ENCODE measurements at regions not wholly inside any gene's neighbourhood (a gene's known extent, or its start where the extent isn't known, plus 50 kb on each side); places are given as distances from the start of the nearest gene placed in this dataset.

DNA sequence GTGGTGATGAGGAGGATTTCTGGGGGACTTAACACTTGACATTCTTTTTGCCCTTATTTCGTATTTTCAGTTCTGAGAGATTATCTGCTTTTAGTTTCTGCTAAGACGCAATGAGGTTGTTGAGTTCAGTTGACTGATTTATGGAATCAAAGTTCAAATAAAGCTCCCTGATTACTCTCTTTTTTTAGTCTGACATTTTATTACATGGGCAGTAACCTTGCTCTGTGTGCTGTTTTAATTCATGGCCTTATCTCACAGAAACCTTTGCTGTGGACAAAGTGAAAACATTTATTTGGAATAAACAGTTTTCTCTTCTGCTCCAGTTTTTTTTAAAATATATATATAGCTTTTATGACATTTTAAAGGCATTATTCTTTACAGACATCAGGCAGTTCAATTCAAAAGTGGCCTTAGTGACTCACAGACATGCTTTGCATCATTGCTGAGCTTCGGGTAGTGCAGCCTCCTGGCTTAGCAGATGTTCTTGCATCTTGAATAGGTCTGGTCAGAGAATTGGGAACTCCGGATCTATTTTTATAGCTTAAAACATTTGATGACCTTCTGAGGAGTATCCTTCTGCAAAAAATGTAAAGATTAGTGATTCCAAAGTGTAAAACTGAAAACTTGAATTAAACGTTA is 162.9 kb downstream of the FAM170A start:
- DNase-seq = no peak

DNA sequence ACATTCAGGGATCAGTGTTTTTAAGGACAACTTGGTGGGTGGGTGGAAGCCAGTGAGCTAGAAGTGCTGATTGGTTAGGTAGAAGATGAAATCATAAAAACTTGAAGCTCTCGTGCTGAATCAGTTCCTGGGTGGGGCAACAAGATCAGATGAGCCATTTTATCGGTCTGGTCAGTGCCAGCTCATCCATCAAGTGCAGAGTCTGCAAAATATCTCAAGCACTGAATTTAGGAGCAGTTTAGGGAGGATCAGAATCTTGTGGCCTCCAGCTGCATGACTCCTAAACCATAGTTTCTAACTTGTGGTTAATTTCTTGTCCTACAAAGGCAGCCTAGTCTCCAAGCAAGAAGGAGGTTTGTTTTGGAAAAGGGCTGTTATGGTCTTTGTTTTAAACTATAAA is 166.4 kb downstream of the FAM170A start:
- no peak for DNase-seq

DNA sequence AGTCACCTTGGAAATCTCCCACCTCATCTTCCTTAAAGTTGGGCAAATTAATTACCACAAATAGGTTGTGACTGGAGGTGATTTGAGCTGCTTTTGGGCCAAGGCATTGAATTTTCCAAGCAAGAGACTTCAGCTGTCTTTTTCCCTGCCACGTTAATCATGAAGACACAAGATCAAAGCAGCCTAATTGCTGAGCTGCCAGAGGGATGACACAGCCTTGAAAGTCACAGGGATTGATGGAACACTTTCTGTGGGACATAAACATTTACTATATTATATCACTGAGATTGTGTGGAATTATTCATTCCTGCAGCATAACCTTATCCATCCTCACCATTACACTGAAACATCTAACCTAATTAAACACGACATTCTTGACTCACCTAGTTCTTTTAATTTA is 172.2 kb downstream of the FAM170A start:
- no peak for DNase-seq

- no peak for DNase-seq
Measured at GRCh38 chr5:119808024-119808423, 178.7 kb downstream of the FAM170A start.

DNA sequence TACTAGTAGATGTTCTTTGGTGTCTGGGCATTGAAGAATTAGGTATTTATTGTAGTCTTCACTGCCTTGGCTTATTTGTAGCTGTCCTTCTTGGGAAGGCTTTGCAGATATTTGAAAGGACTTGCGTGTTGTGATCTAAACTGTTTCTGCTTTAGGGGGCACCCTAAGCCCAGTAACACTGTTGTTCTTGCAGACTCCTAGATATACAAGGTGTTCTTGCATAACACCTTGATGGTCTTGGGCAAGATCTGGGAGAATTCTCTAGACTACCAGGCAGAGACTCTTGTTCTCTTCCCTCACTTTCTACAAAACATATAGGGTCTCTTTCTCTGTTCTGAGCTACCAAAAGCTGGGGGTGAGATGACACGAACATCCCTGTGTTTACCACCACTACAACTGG is 179.1 kb downstream of the FAM170A start:
- no peak for DNase-seq

DNA sequence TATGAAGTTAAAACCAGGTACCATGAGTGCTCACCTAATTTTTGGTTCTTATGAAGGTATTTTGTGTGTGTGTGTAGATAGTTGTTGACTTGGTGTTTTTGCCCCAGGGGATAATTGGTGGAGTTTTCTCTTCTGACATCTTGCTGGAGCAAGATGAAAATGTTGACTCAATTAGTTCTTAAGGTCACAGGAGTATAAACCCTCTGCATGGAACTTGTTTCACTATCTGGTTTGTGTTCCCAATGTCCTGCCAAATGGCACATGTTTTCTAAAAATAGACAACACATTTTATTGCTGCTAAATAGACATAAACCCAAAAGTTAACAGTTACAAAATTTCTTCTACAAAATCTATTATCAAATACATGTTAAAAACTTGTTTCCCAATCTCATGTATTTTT is 180.9 kb downstream of the FAM170A start:
- no peak for DNase-seq

DNA sequence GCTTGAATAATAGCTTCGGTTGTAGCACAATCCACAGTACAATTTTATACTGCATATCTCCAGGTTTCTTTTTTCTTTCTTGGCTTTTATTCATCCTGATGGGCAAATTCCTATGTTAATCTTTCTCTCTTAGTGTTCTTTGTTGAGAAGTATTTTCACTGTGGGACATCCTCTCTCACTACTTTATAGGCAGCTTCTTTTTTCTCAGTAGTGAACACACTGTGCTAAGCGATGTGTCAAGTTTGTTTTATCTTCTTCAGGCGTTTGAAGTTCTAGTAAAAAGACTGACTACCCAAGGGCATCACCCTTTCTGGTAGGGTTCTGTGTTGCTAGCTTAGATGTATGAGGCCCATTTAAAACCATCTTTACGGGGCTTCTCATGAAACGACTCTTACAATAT is 182.1 kb downstream of the FAM170A start:
- no peak for DNase-seq

- DNase-seq = no peak
Measured at GRCh38 chr5:119814655-119815054, 185.3 kb downstream of the FAM170A start.

- DNase-seq = no peak
Measured at GRCh38 chr5:119816055-119816454, 186.7 kb downstream of the FAM170A start.

DNA sequence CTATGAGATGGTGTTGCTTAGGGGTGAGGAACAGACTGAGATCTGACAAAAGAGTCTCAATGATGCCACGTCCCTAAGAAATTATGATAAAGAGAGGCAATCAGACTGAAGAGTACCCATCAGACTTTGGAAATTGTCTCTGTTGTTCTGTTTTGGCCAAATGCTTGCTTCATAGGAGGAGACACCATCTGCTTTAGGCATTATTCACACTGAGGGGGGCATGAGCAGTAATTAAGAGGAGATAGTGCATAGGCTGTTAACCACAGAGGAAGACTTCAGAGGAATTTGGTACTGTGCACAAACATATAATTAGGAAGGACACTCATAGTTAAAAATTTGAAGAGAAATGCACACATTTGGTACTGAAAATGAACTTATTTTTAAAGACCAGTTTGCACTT is 190.7 kb downstream of the FAM170A start:
- DNase-seq = no peak

DNA sequence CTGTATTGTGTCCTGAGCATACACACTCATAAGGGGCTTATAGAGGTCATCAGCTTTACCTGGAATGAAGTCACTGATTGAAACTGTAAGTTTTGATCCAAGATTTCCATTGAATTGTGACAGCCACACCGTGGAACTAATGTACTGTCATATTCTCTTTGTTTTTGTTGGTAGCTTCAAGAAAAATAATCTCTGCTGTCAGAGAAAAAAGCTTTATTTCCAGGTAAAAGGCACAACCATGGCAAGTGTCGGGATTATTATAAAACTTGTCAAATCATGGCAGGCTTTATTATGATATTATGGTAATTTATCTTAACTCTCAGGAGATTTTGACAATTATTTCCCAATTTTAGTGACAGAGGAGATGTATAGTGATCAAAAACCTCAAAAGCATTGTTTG is 191.2 kb downstream of the FAM170A start:
- DNase-seq = no peak

DNA sequence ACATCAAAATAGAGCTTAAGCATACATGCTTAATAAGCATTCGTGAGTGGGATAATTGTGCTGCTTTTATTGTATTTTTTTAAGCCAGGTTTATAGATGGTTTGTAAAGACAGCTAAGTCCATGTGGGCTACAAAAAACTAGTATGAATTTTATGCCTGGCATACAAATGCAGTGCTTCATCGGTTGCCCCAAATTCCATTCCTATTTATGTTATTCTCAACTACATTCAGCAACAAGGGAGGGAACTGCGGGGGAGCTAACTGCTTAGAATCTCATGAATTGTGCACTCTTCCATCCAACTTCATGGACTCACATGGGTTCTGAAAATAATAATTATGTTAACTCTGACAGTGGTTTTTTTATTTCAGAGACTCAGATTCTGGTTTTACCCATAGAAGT is 199.2 kb downstream of the FAM170A start:
- no peak for DNase-seq

- no peak for DNase-seq
Measured at GRCh38 chr5:119829341-119829740, 200.0 kb downstream of the FAM170A start.

GRCh38 chr5:119833176-119833575 is 203.8 kb downstream of the FAM170A start:
- DNase-seq = no peak

DNA sequence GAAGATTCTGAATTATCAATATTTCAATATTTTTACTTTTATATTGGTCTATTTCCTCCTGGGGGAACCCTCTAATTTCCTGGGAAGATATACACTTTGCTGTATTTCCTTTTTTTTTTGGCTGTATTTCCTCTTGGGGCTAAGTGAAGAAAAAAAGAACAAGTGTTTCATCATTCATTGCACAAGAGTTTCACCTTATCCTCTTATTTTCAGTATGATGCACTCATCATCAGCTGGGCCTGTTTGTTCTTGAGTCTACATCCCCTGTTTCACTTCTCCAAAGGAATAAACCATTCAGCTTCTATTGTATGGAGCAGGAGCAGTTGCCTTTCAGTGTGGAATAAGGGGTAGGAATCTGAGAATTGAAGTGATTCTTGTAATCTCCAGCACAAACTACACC is 210.8 kb downstream of the FAM170A start:
- DNase-seq = no peak

GRCh38 chr5:119852140-119852539 is 222.8 kb downstream of the FAM170A start:
- no peak for DNase-seq

- no peak for DNase-seq
Measured at GRCh38 chr5:119860463-119860862, 231.1 kb downstream of the FAM170A start.

GRCh38 chr5:119862619-119863018 is 233.3 kb downstream of the FAM170A start:
- DNase-seq = no peak

- no peak for DNase-seq
Measured at GRCh38 chr5:119864286-119864685, 234.9 kb downstream of the FAM170A start.

- no peak for DNase-seq
Measured at GRCh38 chr5:119873611-119874010, 244.3 kb downstream of the FAM170A start.

DNA sequence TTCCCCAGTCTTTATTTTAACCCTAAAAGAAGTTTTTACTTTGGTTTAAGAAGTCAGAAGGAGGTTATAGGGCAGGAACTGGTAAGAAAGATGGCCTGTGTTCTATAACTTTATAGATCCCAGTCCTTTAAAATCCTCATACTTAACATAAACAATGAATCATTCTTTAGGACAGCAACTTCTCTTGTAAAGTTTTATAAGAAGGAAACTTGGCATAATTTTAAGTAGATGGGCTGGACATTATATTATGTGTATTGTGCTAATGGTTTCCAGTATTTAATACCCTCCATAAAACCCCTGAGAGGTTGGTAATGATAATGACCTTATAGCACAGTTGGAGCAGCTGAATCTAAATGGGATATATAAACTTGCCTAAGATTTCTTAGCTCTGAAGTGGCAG is 247.2 kb downstream of the FAM170A start:
- DNase-seq = no peak

- DNase-seq = no peak
Measured at GRCh38 chr5:119878712-119879111, 249.4 kb downstream of the FAM170A start.

- no peak for DNase-seq
Measured at GRCh38 chr5:119879446-119879845, 250.1 kb downstream of the FAM170A start.

GRCh38 chr5:119895066-119895465 is 265.7 kb downstream of the FAM170A start:
- DNase-seq = no peak

DNA sequence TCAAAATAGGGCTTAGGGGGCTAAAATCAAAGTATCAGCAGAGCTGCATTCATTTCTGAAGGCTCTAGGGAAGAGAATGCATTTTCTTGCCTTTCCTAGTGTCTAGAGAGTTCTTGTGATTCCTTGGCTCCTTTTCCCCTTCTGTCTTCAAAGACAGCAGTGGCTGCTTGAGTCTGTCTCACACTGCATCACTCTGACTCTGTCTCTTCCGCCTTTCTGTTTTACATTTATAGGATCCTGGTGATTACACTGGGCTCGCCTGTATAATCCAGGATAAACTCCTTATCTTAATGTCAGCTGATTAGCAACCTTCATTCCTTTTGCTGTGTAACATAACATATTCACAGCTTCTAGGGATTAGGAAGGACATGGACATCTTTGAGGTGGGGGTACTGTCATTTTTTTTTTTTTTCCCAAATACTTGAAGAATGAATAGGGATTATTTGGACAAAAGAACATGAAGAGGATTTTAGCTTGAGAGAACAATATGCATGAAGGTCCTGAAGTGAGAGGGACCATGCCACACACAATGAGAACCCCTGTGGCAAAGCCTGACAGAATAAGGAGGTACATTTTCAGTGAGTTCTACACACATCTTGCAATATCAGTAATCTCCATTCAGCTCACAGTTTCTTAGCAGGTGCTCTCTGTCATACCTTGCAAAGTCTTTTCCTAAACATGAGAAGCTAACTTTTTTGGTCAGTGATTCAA is 267.6 kb downstream of the FAM170A start:
- DNase-seq = no peak
